GM19455 (cell line): ENCODE measurements at regions not wholly inside any gene's neighbourhood (a gene's known extent, or its start where the extent isn't known, plus 50 kb on each side); places are given as distances from the start of the nearest gene placed in this dataset.

Experiments
- ATAC-seq: cut with Tn5 transposase; IDR thresholded peaks from one replicate; pipeline ENCODE4 v1.9.1; 2021; ENCODE audit not compliant: unreplicated experiment

GRCh38 chr9:7258688-7259396, 501.1 kb downstream of the KDM4C start:
- no peak for ATAC-seq

- no peak for ATAC-seq
These were observed 489.2 kb downstream of the KDM4C start for GRCh38 chr9:7246917-7247522.

GRCh38 chr9:7245976-7246580, 488.3 kb downstream of the KDM4C start:
- no peak for ATAC-seq

- no peak for ATAC-seq
These were observed 486.1 kb downstream of the KDM4C start for GRCh38 chr9:7243838-7244237.

- no peak for ATAC-seq
These were observed 484.4 kb downstream of the KDM4C start for GRCh38 chr9:7242126-7242525.

GRCh38 chr9:7241694-7242093, 483.9 kb downstream of the KDM4C start:
- ATAC-seq: no peak

- no peak for ATAC-seq
These were observed 483.0 kb downstream of the KDM4C start for GRCh38 chr9:7240569-7241311.

GRCh38 chr9:7239708-7240107, 481.9 kb downstream of the KDM4C start:
- no peak for ATAC-seq

- ATAC-seq: no peak
These were observed 480.5 kb downstream of the KDM4C start for GRCh38 chr9:7238247-7238637.

- ATAC-seq: no peak
These were observed 479.9 kb downstream of the KDM4C start for GRCh38 chr9:7237473-7238246.

- ATAC-seq: no peak
These were observed 478.4 kb downstream of the KDM4C start for GRCh38 chr9:7236186-7236585.

GRCh38 chr9:7234144-7234543, 476.4 kb downstream of the KDM4C start:
- no peak for ATAC-seq

GRCh38 chr9:7229571-7229970, 471.8 kb downstream of the KDM4C start:
- ATAC-seq: no peak

GRCh38 chr9:7228726-7229125, 471.0 kb downstream of the KDM4C start:
- no peak for ATAC-seq

GRCh38 chr9:7227951-7228350, 470.2 kb downstream of the KDM4C start:
- ATAC-seq: no peak

GRCh38 chr9:7226007-7226640, 468.4 kb downstream of the KDM4C start:
- ATAC-seq: no peak
